DOHH2 (cell line): ENCODE measurements at regions not wholly inside any gene's neighbourhood (a gene's known extent, or its start where the extent isn't known, plus 50 kb on each side); places are given as distances from the start of the nearest gene placed in this dataset.

Experiments used
- H3F3A ChIP-seq: fragments of 200-600 bp; sonication (generic), shearing (Covaris generic); 2 replicates; pipeline ENCODE4 v1.6.0; 2016; ENCODE audit warnings: antibody characterized with exemption, mild to moderate bottlenecking; ENCODE audit not compliant: control insufficient read depth, insufficient read depth
- H3K27ac ChIP-seq: fragments of 200-600 bp; sonication (generic); 2 replicates; pipeline ENCODE4 v1.5.1; 2014; ENCODE audit warnings: low read depth, mild to moderate bottlenecking, low read length, moderate library complexity
- H3K27me3 ChIP-seq: fragments of 200-600 bp; sonication (generic); 2 replicates; pipeline ENCODE4 v1.6.1; 2014; ENCODE audit warnings: mild to moderate bottlenecking, low read length, mixed read lengths; ENCODE audit not compliant: control insufficient read depth
- H3K36me3 ChIP-seq: fragments of 200-600 bp; sonication (generic); 2 replicates; pipeline ENCODE4 v1.6.1; 2014; ENCODE audit warnings: mild to moderate bottlenecking, low read length, moderate library complexity, mixed read lengths; ENCODE audit not compliant: control insufficient read depth
- H3K4me1 ChIP-seq: fragments of 200-600 bp; sonication (generic); 2 replicates; pipeline ENCODE4 v1.6.1; 2014; ENCODE audit warnings: mild to moderate bottlenecking, low read length, mixed read lengths; ENCODE audit not compliant: control insufficient read depth
- H3K4me2 ChIP-seq: fragments of 200-600 bp; sonication (generic); 2 replicates; pipeline ENCODE4 v1.6.0; 2014; ENCODE audit warnings: mild to moderate bottlenecking, low read length, moderate library complexity
- H3K4me3 ChIP-seq: fragments of 200-600 bp; sonication (generic); 2 replicates; pipeline ENCODE4 v1.5.1; 2014; ENCODE audit warnings: mild to moderate bottlenecking, low read length, mixed read lengths
- H3K79me2 ChIP-seq: fragments of 200-600 bp; sonication (generic); 2 replicates; pipeline ENCODE4 v1.6.1; 2014; ENCODE audit warnings: mild to moderate bottlenecking, low read length, mixed read lengths; ENCODE audit not compliant: control insufficient read depth
- H3K9me2 ChIP-seq: fragments of 200-600 bp; sonication (generic); replicated peaks from 2 replicates; pipeline ENCODE4 v1.6.1; 2014; ENCODE audit warnings: mild to moderate bottlenecking, low read length, mixed read lengths; ENCODE audit not compliant: control insufficient read depth
- H3K9me3 ChIP-seq: fragments of 200-600 bp; sonication (generic); 2 replicates; pipeline ENCODE4 v1.6.1; 2014; ENCODE audit warnings: antibody characterized with exemption, low read length, mixed read lengths; ENCODE audit not compliant: control insufficient read depth, insufficient read depth
- H4K20me1 ChIP-seq: fragments of 200-600 bp; sonication (generic); 2 replicates; pipeline ENCODE4 v1.6.0; 2014; ENCODE audit warnings: low read depth, mild to moderate bottlenecking, antibody characterized with exemption, low read length, moderate library complexity; ENCODE audit not compliant: control insufficient read depth, insufficient read depth
- CTCF ChIP-seq: fragments of 200-600 bp; sonication (generic); IDR thresholded peaks from one replicate; pipeline ENCODE4 v1.5.1; 2014; ENCODE audit warnings: antibody characterized with exemption, mild to moderate bottlenecking, low read depth, low read length; ENCODE audit not compliant: poor library complexity, severe bottlenecking
- EZH2phosphoT487 ChIP-seq: fragments of 200-600 bp; sonication (generic); IDR thresholded peaks from 2 replicates; pipeline ENCODE4 v1.6.1; 2017; ENCODE audit warnings: borderline replicate concordance, mild to moderate bottlenecking, antibody characterized with exemption, low read length, moderate library complexity, mixed read lengths

- no peaks in the 10 kb centered on the region for H3K9me2 ChIP-seq
- no peaks in the 10 kb centered on the region for H3K27me3 ChIP-seq
- no peak overlapping the region for H3K4me3 ChIP-seq
- no peak overlapping the region for H3K27ac ChIP-seq
- H3K4me2 ChIP-seq: no peak overlapping the region
- TF ChIP-seq EZH2phosphoT487 (no peak), CTCF (no peak)
- H3K79me2 ChIP-seq: no peaks in the 10 kb centered on the region
- no peaks in the 10 kb centered on the region for H4K20me1 ChIP-seq
- no peaks in the 10 kb centered on the region for H3K4me1 ChIP-seq
- no peaks in the 10 kb centered on the region for H3K36me3 ChIP-seq
- H3K9me3 ChIP-seq: no peaks in the 10 kb centered on the region
- no peaks in the 10 kb centered on the region for H3F3A ChIP-seq
These were observed 88.9 kb upstream of the PLPPR1 start for GRCh38 chr9:100939636-100940035.

- no peaks in the 10 kb centered on the region for H3F3A ChIP-seq
- H3K4me3 ChIP-seq: no peak overlapping the region
- TF ChIP-seq CTCF: no peak
- no peak for TF ChIP-seq EZH2phosphoT487
- 0 out of 2 replicates have a peak, but pooled peaks cover 2% of the 10 kb centered on the region for H3K27me3 ChIP-seq
- H3K79me2 ChIP-seq: no peaks in the 10 kb centered on the region
- no peaks in the 10 kb centered on the region; the same call in 1 of the 2 replicates for H3K9me2 ChIP-seq
- no peaks in the 10 kb centered on the region for H4K20me1 ChIP-seq
- H3K27ac ChIP-seq: no peak overlapping the region
- no peak overlapping the region for H3K4me2 ChIP-seq
- H3K36me3 ChIP-seq: no peaks in the 10 kb centered on the region
- no peaks in the 10 kb centered on the region for H3K9me3 ChIP-seq
- H3K4me1 ChIP-seq: peaks cover 3% of the 10 kb centered on the region; the same call in 1 of the 2 replicates
These were observed 69.3 kb upstream of the PLPPR1 start for GRCh38 chr9:100959226-100959625.
